Sigmoid colon (tissue), 6 donors: ENCODE measurements at regions not wholly inside any gene's neighbourhood (a gene's known extent, or its start where the extent isn't known, plus 50 kb on each side); places are given as distances from the start of the nearest gene placed in this dataset.

Experiments used
- DNase-seq: peaks from one replicate; pipeline ENCODE4 v3.0.0-alpha.2; 2019
- H3K27ac ChIP-seq, 4 donors: fragments of 200-600 bp; sonication (generic); one replicate each; pipeline ENCODE4 v1.5.1; 2016 to 2019; ENCODE audit warnings: mild to moderate bottlenecking in 1 of 4
- H3K27me3 ChIP-seq, 3 donors: fragments of 200-600 bp; sonication (generic); one replicate each; pipeline ENCODE4 v1.5.1; 2019; ENCODE audit warnings: mild to moderate bottlenecking in 1 of 3
- H3K36me3 ChIP-seq, 4 donors: fragments of 200-600 bp; sonication (generic); one replicate each; pipeline ENCODE4 v1.5.1; 2016 to 2019
- H3K4me1 ChIP-seq, 4 donors: fragments of 200-600 bp; sonication (generic); one replicate each; pipeline ENCODE4 v1.5.1; 2017 to 2019
- H3K4me3 ChIP-seq, 4 donors: fragments of 200-600 bp; sonication (generic); one replicate each; pipeline ENCODE4 v1.5.1; 2017 to 2019; ENCODE audit warnings: mild to moderate bottlenecking in 2 of 4, moderate library complexity in 1 of 4
- H3K9me3 ChIP-seq, 4 donors: fragments of 200-600 bp in 3 of 4; sonication (generic) in 3 of 4; one replicate each; pipeline versions ENCODE4 v1.5.1 to v1.6.1; 2013 to 2019
- CTCF ChIP-seq, 4 experiments: fragments of 450-650 bp in 3 of 4; fragments of 200-600 bp in 1 of 4; IDR thresholded peaks; one replicate each; pipeline ENCODE4 v1.5.1; 2016 to 2019; ENCODE audit warnings: antibody characterized with exemption in 4 of 4, mild to moderate bottlenecking in 3 of 4, moderate library complexity in 2 of 4
- EP300 ChIP-seq, 4 donors: sonication (generic); formaldehyde crosslinking; IDR thresholded peaks; one replicate each; pipeline ENCODE4 v1.6.1; 2017; ENCODE audit warnings: antibody characterized with exemption in 4 of 4
- POLR2A ChIP-seq, 2 donors: fragments of 450-650 bp; IDR thresholded peaks; one replicate each; pipeline ENCODE4 v1.6.1; 2016; ENCODE audit warnings: antibody characterized with exemption in 2 of 2, mild to moderate bottlenecking in 2 of 2, moderate library complexity in 2 of 2
- POLR2AphosphoS5 ChIP-seq, 4 donors: sonication (generic); formaldehyde crosslinking; IDR thresholded peaks; one replicate each; pipeline ENCODE4 v1.6.1; 2017; ENCODE audit warnings: antibody characterized with exemption in 4 of 4
- WGBS, 2 donors: extraction: QIAGEN DNeasy Blood & Tissue Kit; methylation state at CpG; one replicate each; pipeline ENCODE4 v1.1.7; 2013; 5-methylcytosine and 5-hydroxymethylcytosine counted together
- intact Hi-C: fragments of 100-400 bp; cut with DNase I; formaldehyde crosslinking; loops from one replicate; pipeline ENCODE4 v1.15.1; 2023
- donor health status: healthy with polysubstance abuse.
- donor health status: healthy.

GRCh38 chr2:42908518-42909200, 116.3 kb upstream of the HAAO start:
- H3K9me3 ChIP-seq: no peaks in the 10 kb centered on the region
- peaks cover 0 to 54% (median 47%) of the 10 kb centered on the region in 4 donors for H3K4me1 ChIP-seq
- no peaks in the 10 kb centered on the region for H3K27me3 ChIP-seq
- no peak for DNase-seq
- no peaks in the 10 kb centered on the region for H3K36me3 ChIP-seq
- no peak overlapping the region for H3K4me3 ChIP-seq
- TF ChIP-seq CTCF (IDR thresholded peaks at IDR 0.05): no peak
- no peak for TF ChIP-seq POLR2A (IDR thresholded peaks at IDR 0.05)
- TF ChIP-seq POLR2AphosphoS5 (IDR thresholded peaks at IDR 0.05): no peak
- TF ChIP-seq EP300 (IDR thresholded peaks at IDR 0.05): no peak
- peak overlapping the region; percentile 71 to 86 (median 79) for H3K27ac ChIP-seq
- WGBS, 2 donors: 57 to 81% methylated on average over 6 of the region's 6 CpGs
- intact Hi-C loops: no loop called here

- 88 to 92% methylated on average over 1 of the region's 1 CpG for WGBS, 2 donors
- H3K4me3 ChIP-seq: no peak overlapping the region
- H3K4me1 ChIP-seq: peaks cover 0 to 54% (median 47%) of the 10 kb centered on the region in 4 donors
- no peaks in the 10 kb centered on the region for H3K36me3 ChIP-seq
- no peaks in the 10 kb centered on the region for H3K27me3 ChIP-seq
- intact Hi-C loops: loop anchor here (2.0 kb wide), 1 partner anchor 81 kb away; no protein-coding TSS in a partner anchor
- no peaks in the 10 kb centered on the region for H3K9me3 ChIP-seq
- TF ChIP-seq CTCF (IDR thresholded peaks at IDR 0.05) (no peak), POLR2A (IDR thresholded peaks at IDR 0.05) (no peak), POLR2AphosphoS5 (IDR thresholded peaks at IDR 0.05) (no peak), EP300 (IDR thresholded peaks at IDR 0.05) (no peak)
- DNase-seq: no peak
- H3K27ac ChIP-seq: peak overlapping the region; percentile 71 to 86 (median 79)
These were observed 115.5 kb upstream of the HAAO start for GRCh38 chr2:42907835-42908234.

GRCh38 chr2:42906557-42907411, 114.4 kb upstream of the HAAO start:
- DNase-seq: peak; percentile 82
- no peaks in the 10 kb centered on the region for H3K9me3 ChIP-seq
- H3K36me3 ChIP-seq: no peaks in the 10 kb centered on the region
- H3K4me3 ChIP-seq: no peak overlapping the region
- TF ChIP-seq POLR2AphosphoS5 (IDR thresholded peaks at IDR 0.05) (peak in 2 of 4 donors; percentile 37 to 38), CTCF (IDR thresholded peaks at IDR 0.05) (no peak), EP300 (IDR thresholded peaks at IDR 0.05) (no peak)
- peaks cover 0 to 54% (median 47%) of the 10 kb centered on the region in 4 donors for H3K4me1 ChIP-seq
- H3K27ac ChIP-seq: peak overlapping the region; percentile 71 to 86 (median 79)
- 23 to 41% methylated on average over 15 of the region's 15 CpGs for WGBS, 2 donors
- H3K27me3 ChIP-seq: no peaks in the 10 kb centered on the region
- intact Hi-C loops: loop anchor here (2.0 kb wide), 1 partner anchor 80 kb away; no protein-coding TSS in a partner anchor

- H3K27me3 ChIP-seq: no peaks in the 10 kb centered on the region
- DNase-seq: peak; percentile 52
- H3K4me3 ChIP-seq: no peak overlapping the region
- WGBS, 2 donors: 59 to 69% methylated on average over 4 of the region's 4 CpGs
- no peaks in the 10 kb centered on the region for H3K36me3 ChIP-seq
- H3K9me3 ChIP-seq: no peaks in the 10 kb centered on the region
- TF ChIP-seq POLR2AphosphoS5 (IDR thresholded peaks at IDR 0.05): no peak
- TF ChIP-seq CTCF (IDR thresholded peaks at IDR 0.05): no peak
- no peak for TF ChIP-seq EP300 (IDR thresholded peaks at IDR 0.05)
- TF ChIP-seq POLR2A (IDR thresholded peaks at IDR 0.05): no peak
- peaks cover 0 to 55% (median 47%) of the 10 kb centered on the region in 4 donors for H3K4me1 ChIP-seq
- H3K27ac ChIP-seq: peak overlapping the region; percentile 71 to 86 (median 79)
- intact Hi-C loops: loop anchor here (2.0 kb wide), 1 partner anchor 79 kb away; no protein-coding TSS in a partner anchor
These were observed 113.8 kb upstream of the HAAO start for GRCh38 chr2:42906111-42906556.
